Heart left ventricle (tissue), 16 donors: ENCODE measurements at regions not wholly inside any gene's neighbourhood (a gene's known extent, or its start where the extent isn't known, plus 50 kb on each side); places are given as distances from the start of the nearest gene placed in this dataset.

Source experiments
- ATAC-seq, 4 donors: fragments of 200-7000 bp; cut with Tn5 transposase; one replicate each; pipeline ENCODE4 v1.9.1; 2020 to 2022; ENCODE audit warnings: moderate library complexity in 4 of 4, mild to moderate bottlenecking in 3 of 4, moderate number of reproducible peaks in 1 of 4
- DNase-seq, 5 donors: peaks; one replicate each; pipeline ENCODE4 v3.0.0-alpha.2; 2020
- H3K27ac ChIP-seq, 12 donors: fragments of 200-600 bp; sonication (generic) in 4 of 12; one replicate each; pipeline versions ENCODE4 v1.5.0 to v1.8.0; 2016 to 2022; ENCODE audit warnings: mild to moderate bottlenecking in 2 of 12
- H3K27me3 ChIP-seq, 9 donors: fragments of 200-600 bp; sonication (generic) in 2 of 9; one replicate each; pipeline versions ENCODE4 v1.5.1 to v1.8.0; 2016 to 2022; ENCODE audit warnings: mild to moderate bottlenecking in 3 of 9
- H3K36me3 ChIP-seq, 9 donors: fragments of 200-600 bp; sonication (generic) in 2 of 9; one replicate each; pipeline versions ENCODE4 v1.5.0 to v1.8.0; 2018 to 2022; ENCODE audit warnings: mild to moderate bottlenecking in 2 of 9
- H3K4me1 ChIP-seq, 12 donors: fragments of 200-600 bp; sonication (generic) in 4 of 12; one replicate each; pipeline versions ENCODE4 v1.5.0 to v1.8.0; 2016 to 2022; ENCODE audit warnings: mild to moderate bottlenecking in 3 of 12
- H3K4me3 ChIP-seq, 12 donors: fragments of 200-600 bp; sonication (generic) in 4 of 12; one replicate each; pipeline versions ENCODE4 v1.5.0 to v1.8.0; 2017 to 2022; ENCODE audit warnings: mild to moderate bottlenecking in 9 of 12, moderate library complexity in 4 of 12
- H3K9me3 ChIP-seq, 12 donors: fragments of 200-600 bp; sonication (generic) in 4 of 12; one replicate each; pipeline versions ENCODE4 v1.5.0 to v1.8.0; 2016 to 2022; ENCODE audit warnings: mild to moderate bottlenecking in 1 of 12
- CTCF ChIP-seq, 12 donors: fragments of 200-600 bp; sonication (generic) in 4 of 12; IDR thresholded peaks; one replicate each; pipeline versions ENCODE4 v1.5.0 to v1.8.0; 2018 to 2022; ENCODE audit warnings: antibody characterized with exemption in 12 of 12, mild to moderate bottlenecking in 5 of 12
- POLR2A ChIP-seq, 2 donors: fragments of 450-650 bp; IDR thresholded peaks; one replicate each; pipeline ENCODE4 v1.6.1; 2017; ENCODE audit warnings: antibody characterized with exemption in 2 of 2, mild to moderate bottlenecking in 2 of 2, moderate library complexity in 2 of 2
- WGBS, 4 donors: extraction: QIAGEN DNeasy Blood & Tissue Kit in 2 of 4; methylation state at CpG; one replicate each; pipeline versions ENCODE4 v1.1.5 to v1.1.7; 2013 to 2018; 5-methylcytosine and 5-hydroxymethylcytosine counted together
- intact Hi-C, 10 donors: fragments of 100-400 bp; cut with DNase I; formaldehyde crosslinking; loops; one replicate each; pipeline versions ENCODE4 v1.11.1 to v1.14.2; 2022
- donor health status: ischemic (EF 13 %, LVEDD 7.1; RV severe dilation, severe dysfunction).
- donor health status: healthy with polysubstance abuse.
- donor health status: DM: no; HTN: yes; CAD: no.
- donor health status: DM: no; HTN: no; CAD: no.
- donor health status: ischemic (EF 25% LVEDD 6.9; RV normal size, moderate dysfunction).
- donor health status: ischemic (EF 25% LVEDD 5.7; RV mildly dilated, moderate dysfunction).
- donor health status: healthy.
- donor health status: DM: yes; HTN: yes; CAD: no.
- donor health status: ischemic (EF 35%, LVEDD 5.7; RV mildly dilated, moderate dysfunction).
- donor health status: nonischemic (EF 11% LVEDD 7.7; RV severe dilation, severe dysfunction).
- donor health status: DM: yes; HTN: yes; CAD: no.
- donor health status: PGD.
- donor health status: ischemic (EF 29% LVEDD 5.4; RV normal size, mild dysfunction).
- donor health status: nonischemic (EF 23%, LVEDD 6.1; RV moderate dilation, normal function).

DNA sequence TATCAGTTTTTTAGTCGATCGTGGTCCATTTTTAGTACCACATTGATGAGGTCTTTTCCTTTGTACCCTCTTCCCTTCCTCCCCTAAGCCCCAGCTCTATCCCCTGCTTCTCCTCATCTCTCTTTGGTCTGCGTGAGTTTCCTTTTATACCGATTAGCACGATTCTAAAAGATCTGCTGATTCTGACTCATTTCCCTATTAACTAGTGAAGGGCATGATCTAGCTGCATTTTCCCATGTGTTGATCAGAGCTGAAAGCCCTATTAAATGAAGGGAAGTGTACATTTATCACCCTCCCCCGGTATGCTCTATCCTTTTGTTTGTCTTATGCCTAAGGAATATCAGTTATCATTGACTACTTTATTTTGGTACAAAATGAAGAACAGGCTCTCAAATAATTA lies 181.7 kb upstream of the NPY2R start:
- WGBS, 4 donors, result 54 to 70% (median 65%) methylated on average over 6 of the region's 6 CpGs
- H3K4me3 ChIP-seq, result no peak overlapping the region
- H3K36me3 ChIP-seq, result no peaks in the 10 kb centered on the region
- H3K27ac ChIP-seq, result no peak overlapping the region
- TF ChIP-seq POLR2A (IDR thresholded peaks at IDR 0.05), result no peak
- TF ChIP-seq CTCF (IDR thresholded peaks at IDR 0.05), result no peak
- ATAC-seq, result no peak
- H3K4me1 ChIP-seq, result no peaks in the 10 kb centered on the region
- intact Hi-C loops, result no loop called here
- no peak for DNase-seq
- no peaks in the 10 kb centered on the region for H3K27me3 ChIP-seq
- H3K9me3 ChIP-seq, result no peaks in the 10 kb centered on the region

- no peak for DNase-seq
- Histone ChIP-seq H3K4me3 (no peak overlapping the region), H3K27ac (no peak overlapping the region), H3K4me1 (no peaks in the 10 kb centered on the region), H3K27me3 (no peaks in the 10 kb centered on the region), H3K36me3 (no peaks in the 10 kb centered on the region), H3K9me3 (no peaks in the 10 kb centered on the region)
- 81 to 88% (median 83%) methylated on average over 5 of the region's 5 CpGs for WGBS, 4 donors
- ATAC-seq, result no peak
- TF ChIP-seq POLR2A (IDR thresholded peaks at IDR 0.05), result no peak
- TF ChIP-seq CTCF (IDR thresholded peaks at IDR 0.05), result no peak
- intact Hi-C loops, result no loop called here
Measured at GRCh38 chr4:155032521-155033229, 175.8 kb upstream of the NPY2R start.

DNA sequence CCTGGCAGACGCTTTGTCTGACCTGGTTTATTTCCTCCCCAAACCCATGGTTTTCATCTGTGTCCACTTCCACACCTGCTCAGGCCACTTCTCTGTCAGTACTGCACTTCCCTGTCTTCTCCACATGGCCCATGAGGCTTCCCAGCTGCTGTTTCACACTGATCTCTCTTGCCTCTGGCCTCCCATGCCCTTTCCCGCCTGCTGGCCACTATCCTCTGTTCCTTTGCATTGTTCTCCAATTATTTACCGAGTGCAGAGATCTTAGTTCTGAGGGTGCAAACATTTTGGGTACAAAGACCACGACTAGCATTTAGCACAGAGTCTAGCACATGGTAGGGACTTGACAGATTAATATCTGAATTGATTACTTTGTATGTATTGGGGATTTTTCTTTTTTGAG lies 174.8 kb upstream of the NPY2R start:
- ATAC-seq, result no peak
- TF ChIP-seq CTCF (IDR thresholded peaks at IDR 0.05) (no peak), POLR2A (IDR thresholded peaks at IDR 0.05) (no peak)
- Histone ChIP-seq H3K27me3 (no peaks in the 10 kb centered on the region), H3K4me3 (no peak overlapping the region), H3K4me1 (no peaks in the 10 kb centered on the region), H3K9me3 (no peaks in the 10 kb centered on the region), H3K36me3 (no peaks in the 10 kb centered on the region), H3K27ac (no peak overlapping the region)
- no peak for DNase-seq
- 60 to 64% (median 62%) methylated on average over 4 of the region's 4 CpGs for WGBS, 4 donors
- intact Hi-C loops, result no loop called here

- intact Hi-C loops, result no loop called here
- H3K4me1 ChIP-seq, result no peaks in the 10 kb centered on the region
- ATAC-seq (no peak), DNase-seq (no peak)
- no peak for TF ChIP-seq CTCF (IDR thresholded peaks at IDR 0.05)
- no peaks in the 10 kb centered on the region for H3K9me3 ChIP-seq
- 79 to 100% (median 92%) methylated on average over 1 of the region's 1 CpG for WGBS, 4 donors
- no peak overlapping the region for H3K4me3 ChIP-seq
- no peaks in the 10 kb centered on the region for H3K36me3 ChIP-seq
- no peak overlapping the region for H3K27ac ChIP-seq
- no peaks in the 10 kb centered on the region for H3K27me3 ChIP-seq
Measured at GRCh38 chr4:155037031-155037430, 171.4 kb upstream of the NPY2R start.
